H1 (cell line): ENCODE measurements at regions not wholly inside any gene's neighbourhood (a gene's known extent, or its start where the extent isn't known, plus 50 kb on each side); places are given as distances from the start of the nearest gene placed in this dataset.

Source experiments
- BACH1 ChIP-seq: IDR thresholded peaks from 2 replicates; pipeline ENCODE4 v1.6.1; 2012; ENCODE audit warnings: low read length, improper control_type of control experiment
- HDAC2 ChIP-seq, 2 experiments: fragments of 300-600 bp in 1 of 2; sonication (generic) in 1 of 2; IDR thresholded peaks; 2 replicates each; pipeline ENCODE4 v1.6.1; 2011 to 2012; ENCODE audit warnings: low read depth in 2 of 2, low read length in 2 of 2, mild to moderate bottlenecking in 2 of 2, moderate library complexity in 2 of 2, borderline replicate concordance in 1 of 2, inconsistent platforms in 1 of 2
- NANOG ChIP-seq: IDR thresholded peaks from 2 replicates; pipeline ENCODE4 v1.6.1; 2011; ENCODE audit warnings: low read length, low read depth, mild to moderate bottlenecking, inconsistent platforms; ENCODE audit not compliant: insufficient read depth, poor library complexity, severe bottlenecking
- POLR2AphosphoS5 ChIP-seq: IDR thresholded peaks from 2 replicates; pipeline ENCODE4 v1.6.1; 2011; ENCODE audit warnings: low read depth, low read length
- RXRA ChIP-seq: IDR thresholded peaks from 2 replicates; pipeline ENCODE4 v1.6.1; 2011; ENCODE audit warnings: low read depth, mild to moderate bottlenecking, low read length, moderate library complexity; ENCODE audit not compliant: insufficient read depth

GRCh38 chr3:139836698-139837464 lies 98.1 kb upstream of the CLSTN2 start (continued):
- TF ChIP-seq NANOG, result no peak
- no peak for TF ChIP-seq POLR2AphosphoS5
- no peak for TF ChIP-seq HDAC2 (IDR thresholded peaks at IDR 0.05; ENCODE audit: borderline replicate concordance in 1 of 2, low read depth in 2 of 2, low read length in 2 of 2)
- TF ChIP-seq RXRA, result no peak
- TF ChIP-seq BACH1, result no peak
- TF ChIP-seq, all 59 proteins: peak for 0
